H9 (cell line): ENCODE measurements at regions not wholly inside any gene's neighbourhood (a gene's known extent, or its start where the extent isn't known, plus 50 kb on each side); places are given as distances from the start of the nearest gene placed in this dataset.

Source experiments
- DNase-seq: peaks from one replicate; pipeline ENCODE4 v3.0.0-alpha.2; 2017
- H2AFZ ChIP-seq: one replicate; pipeline ENCODE4 v1.6.1; 2013; ENCODE audit warnings: mild to moderate bottlenecking, low read length, control low read depth, moderate library complexity
- H2AK5ac ChIP-seq: 2 replicates; pipeline ENCODE4 v1.6.1; 2013; ENCODE audit warnings: low read length, control low read depth, mixed read lengths; ENCODE audit not compliant: insufficient read length
- H2BK120ac ChIP-seq: one replicate; pipeline ENCODE4 v1.6.1; 2013; ENCODE audit warnings: low read depth, mild to moderate bottlenecking, low read length, control low read depth, inconsistent platforms; ENCODE audit not compliant: poor library complexity, severe bottlenecking
- H2BK12ac ChIP-seq: 2 replicates; pipeline ENCODE4 v1.6.1; 2013; ENCODE audit warnings: low read length, control low read depth, mixed read lengths, low read depth; ENCODE audit not compliant: insufficient read length
- H2BK15ac ChIP-seq: 2 replicates; pipeline ENCODE4 v1.6.1; 2013; ENCODE audit warnings: low read depth, low read length, control low read depth
- H2BK20ac ChIP-seq: one replicate; pipeline ENCODE4 v1.6.1; 2013; ENCODE audit warnings: low read depth, mild to moderate bottlenecking, low read length, control low read depth, inconsistent platforms; ENCODE audit not compliant: poor library complexity, severe bottlenecking
- H2BK5ac ChIP-seq: 2 replicates; pipeline ENCODE4 v1.6.1; 2013; ENCODE audit warnings: low read length, control low read depth, mixed read lengths; ENCODE audit not compliant: insufficient read length
- H3K14ac ChIP-seq: 2 replicates; pipeline ENCODE4 v1.6.1; 2013; ENCODE audit warnings: low read length, control low read depth; ENCODE audit not compliant: insufficient read depth
- H3K18ac ChIP-seq: 2 replicates; pipeline ENCODE4 v1.6.1; 2013; ENCODE audit warnings: low read depth, mild to moderate bottlenecking, mixed read lengths, low read length, control low read depth; ENCODE audit not compliant: insufficient read length
- H3K23ac ChIP-seq: 2 replicates; pipeline ENCODE4 v1.6.1; 2013; ENCODE audit warnings: low read length, control low read depth, mixed read lengths, low read depth; ENCODE audit not compliant: insufficient read length
- H3K23me2 ChIP-seq: 2 replicates; pipeline ENCODE4 v1.6.1; 2013; ENCODE audit warnings: low read depth, mild to moderate bottlenecking, mixed read lengths, low read length, control low read depth; ENCODE audit not compliant: insufficient read length, poor library complexity, severe bottlenecking
- H3K27ac ChIP-seq: 2 replicates; pipeline ENCODE4 v1.5.1; 2013; ENCODE audit warnings: low read length, control low read depth, mixed read lengths, low read depth; ENCODE audit not compliant: insufficient read length
- H3K27me3 ChIP-seq: 2 replicates; pipeline ENCODE4 v1.6.1; 2013; ENCODE audit warnings: low read length, control low read depth, inconsistent platforms; ENCODE audit not compliant: insufficient read depth
- H3K4ac ChIP-seq: 2 replicates; pipeline ENCODE4 v1.6.1; 2013; ENCODE audit warnings: low read depth, mild to moderate bottlenecking, control low read depth, inconsistent platforms, low read length, moderate library complexity
- H3K4me1 ChIP-seq: 2 replicates; pipeline ENCODE4 v1.6.1; 2013; ENCODE audit warnings: low read length, control low read depth, inconsistent platforms; ENCODE audit not compliant: insufficient read depth
- H3K4me2 ChIP-seq: 2 replicates; pipeline ENCODE4 v1.6.1; 2013; ENCODE audit warnings: low read length, control low read depth, mixed read lengths; ENCODE audit not compliant: insufficient read length, insufficient read depth
- H3K56ac ChIP-seq: 2 replicates; pipeline ENCODE4 v1.6.1; 2013; ENCODE audit warnings: low read depth, mild to moderate bottlenecking, mixed read lengths, low read length, control low read depth; ENCODE audit not compliant: insufficient read length
- H3K79me1 ChIP-seq: 2 replicates; pipeline ENCODE4 v1.6.1; 2013; ENCODE audit warnings: low read depth, mild to moderate bottlenecking, moderate library complexity, low read length, control low read depth, inconsistent platforms; ENCODE audit not compliant: insufficient read depth, poor library complexity, severe bottlenecking
- H3K79me2 ChIP-seq: 2 replicates; pipeline ENCODE4 v1.6.1; 2013; ENCODE audit warnings: low read length, control low read depth, inconsistent platforms; ENCODE audit not compliant: insufficient read depth
- H3K9ac ChIP-seq: 2 replicates; pipeline ENCODE4 v1.6.1; 2013; ENCODE audit warnings: low read length, control low read depth, mixed read lengths; ENCODE audit not compliant: insufficient read length; ENCODE audit errors: extremely low read depth
- H3K9me3 ChIP-seq: one replicate; pipeline ENCODE4 v1.6.1; 2013; ENCODE audit warnings: low read depth, low read length, inconsistent platforms; ENCODE audit not compliant: control insufficient read depth
- H3T11ph ChIP-seq: one replicate; pipeline ENCODE4 v1.6.1; 2013; ENCODE audit warnings: mild to moderate bottlenecking, low read length, control low read depth, inconsistent platforms
- H4K20me1 ChIP-seq: one replicate; pipeline ENCODE4 v1.6.1; 2013; ENCODE audit not compliant: control insufficient read depth, insufficient read length, insufficient read depth
- H4K5ac ChIP-seq: 2 replicates; pipeline ENCODE4 v1.6.1; 2013; ENCODE audit warnings: low read depth, mild to moderate bottlenecking, mixed read lengths, low read length, control low read depth; ENCODE audit not compliant: insufficient read length
- H4K8ac ChIP-seq: replicated peaks from 2 replicates; pipeline ENCODE4 v1.6.1; 2013; ENCODE audit warnings: low read length, control low read depth, mixed read lengths, low read depth; ENCODE audit not compliant: insufficient read length
- H4K91ac ChIP-seq: 2 replicates; pipeline ENCODE4 v1.6.1; 2013; ENCODE audit warnings: low read depth, mild to moderate bottlenecking, moderate library complexity, mixed read lengths, low read length, control low read depth; ENCODE audit not compliant: insufficient read length
- H3K27ac Mint-ChIP-seq, 3 experiments: 2 replicates in 2 of 3; 3 replicates in 1 of 3; pipeline ENCODE4 v1.8.0; 2020 to 2021; ENCODE audit warnings: mixed read lengths in 3 of 3, mild to moderate bottlenecking in 1 of 3, moderate library complexity in 1 of 3
- H3K27me3 Mint-ChIP-seq: 2 replicates; pipeline ENCODE4 v1.8.0; 2021; ENCODE audit warnings: low read depth, mild to moderate bottlenecking, moderate library complexity, mixed read lengths
- H3K36me3 Mint-ChIP-seq, 3 experiments: 2 replicates in 2 of 3; 3 replicates in 1 of 3; pipeline ENCODE4 v1.8.0; 2020 to 2021; ENCODE audit warnings: low read depth in 3 of 3, mixed read lengths in 3 of 3; ENCODE audit not compliant: insufficient read depth in 1 of 3
- H3K4me1 Mint-ChIP-seq, 2 experiments: 2 replicates each; pipeline ENCODE4 v1.8.0; 2020; ENCODE audit warnings: mixed read lengths in 2 of 2
- H3K4me3 Mint-ChIP-seq, 2 experiments: 2 replicates in 1 of 2; 3 replicates in 1 of 2; pipeline ENCODE4 v1.8.0; 2020 to 2021; ENCODE audit warnings: mild to moderate bottlenecking in 2 of 2, mixed read lengths in 2 of 2, moderate library complexity in 1 of 2
- H3K9me3 Mint-ChIP-seq, 2 experiments: 2 replicates in 1 of 2; 3 replicates in 1 of 2; pipeline ENCODE4 v1.8.0; 2020; ENCODE audit warnings: mild to moderate bottlenecking in 2 of 2, mixed read lengths in 2 of 2, moderate library complexity in 1 of 2
- CTCF ChIP-seq: fragments of 200-600 bp; sonication (generic); conservative IDR thresholded peaks from 3 replicates; pipeline ENCODE4 v1.8.0; 2021; ENCODE audit warnings: antibody characterized with exemption, mild to moderate bottlenecking
- WGBS: extraction: QIAGEN DNeasy Blood & Tissue Kit; methylation state at CpG from one replicate; pipeline ENCODE4 v1.1.7; 2013; ENCODE audit warnings: missing lambda C conversion rate, low lambda C conversion rate, mixed read lengths; ENCODE audit not compliant: insufficient read length; ENCODE audit errors: extremely low coverage; 5-methylcytosine and 5-hydroxymethylcytosine counted together

DNA sequence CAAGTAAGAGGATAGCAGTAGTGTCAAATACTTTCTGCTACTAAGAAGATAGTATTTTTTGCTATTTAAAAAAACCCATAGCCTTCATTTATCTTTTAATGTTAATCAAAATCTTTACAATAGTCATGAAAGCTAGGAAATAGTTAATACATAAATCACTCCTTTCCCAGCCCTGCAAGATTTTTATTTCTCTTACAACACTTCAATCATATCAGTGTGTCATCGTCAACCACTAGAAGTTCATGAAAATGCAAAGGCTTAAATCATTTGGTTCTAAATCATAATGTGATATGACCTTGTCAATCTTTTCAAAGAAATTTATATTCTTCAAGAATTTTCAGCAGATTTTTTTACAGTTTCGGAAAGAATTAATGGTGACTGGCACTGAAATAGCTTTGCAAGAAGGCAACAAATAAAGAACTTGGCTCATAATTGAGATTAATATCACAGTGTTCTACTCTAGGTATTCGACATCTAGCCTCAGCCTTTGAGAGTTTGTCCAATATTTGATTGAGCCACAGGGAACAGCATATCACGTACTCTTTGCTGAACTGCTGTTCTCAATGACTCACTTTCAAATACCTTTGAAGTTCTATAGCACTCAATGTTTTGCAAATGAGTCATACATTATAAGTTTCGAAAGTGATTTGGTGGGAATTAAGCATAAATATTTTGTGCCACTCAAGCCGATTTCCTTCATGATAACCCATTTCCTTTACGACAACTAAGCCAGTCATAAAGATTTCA is 384.0 kb upstream of the FOXG1 start:
- Histone ChIP-seq H3K79me1 (no peaks in the 10 kb centered on the region), H2BK15ac (no peak overlapping the region), H3K27ac (no peak overlapping the region), H4K91ac (no peak overlapping the region), H3K9me3 (no peaks in the 10 kb centered on the region), H3K56ac (no peak overlapping the region), H2AFZ (no peak overlapping the region), H2AK5ac (no peak overlapping the region), H3K4ac (no peak overlapping the region), H3K4me1 (no peaks in the 10 kb centered on the region), H3K18ac (no peak overlapping the region), H2BK5ac (no peak overlapping the region), H3K27me3 (no peaks in the 10 kb centered on the region), H4K5ac (no peak overlapping the region), H3K23ac (no peak overlapping the region), H3T11ph (no peak overlapping the region), H3K79me2 (no peaks in the 10 kb centered on the region), H2BK20ac (no peak overlapping the region), H3K14ac (no peak overlapping the region), H2BK120ac (no peak overlapping the region), H3K23me2 (no peaks in the 10 kb centered on the region), H3K4me2 (no peak overlapping the region), H3K9ac (no peak overlapping the region), H2BK12ac (no peak overlapping the region), H4K8ac (no peak overlapping the region), H4K20me1 (no peaks in the 10 kb centered on the region)
- Mint-ChIP-seq H3K36me3 (no peaks in the 10 kb centered on the region; a peak in 1 of 7 replicates), H3K27ac (no peak overlapping the region), H3K4me1 (no peaks in the 10 kb centered on the region), H3K27me3 (peaks cover 15% of the 10 kb centered on the region), H3K9me3 (peaks cover 0 to 1% of the 10 kb centered on the region in 2 experiments; a peak in 1 of 5 replicates), H3K4me3 (no peak overlapping the region)
- TF ChIP-seq CTCF = no peak
- no CpG with 5 or more reads among the region's 7 CpGs for WGBS
- DNase-seq = no peak
